Astrocyte of the cerebellum (primary cell): ENCODE measurements at regions not wholly inside any gene's neighbourhood (a gene's known extent, or its start where the extent isn't known, plus 50 kb on each side); places are given as distances from the start of the nearest gene placed in this dataset.
"Not testable (repeated sequence)": the region's sequence is repeated elsewhere in the genome, so short reads cannot be mapped to it uniquely, and the experiment has no call there.

Source experiments
- DNase-seq: peaks from one replicate; pipeline ENCODE4 v3.0.0-alpha.2; 2011; ENCODE audit warnings: low read depth
- H3K4me3 ChIP-seq: 2 replicates; pipeline ENCODE4 v1.5.1; 2011; ENCODE audit warnings: mild to moderate bottlenecking, low read depth, low read length, moderate library complexity
- in situ Hi-C: cut with HindIII; loops from 2 replicates; pipeline ENCODE4 v1.10.0; 2017; ENCODE audit warnings: low sequenced_read_pairs
- TF ChIP-seq, protein P1 (sequence below): IDR thresholded peaks from 2 replicates; pipeline ENCODE4 v1.5.1; 2012; ENCODE audit warnings: low read length, low read depth, moderate library complexity, mild to moderate bottlenecking; ENCODE audit errors: missing control alignments

DNA sequence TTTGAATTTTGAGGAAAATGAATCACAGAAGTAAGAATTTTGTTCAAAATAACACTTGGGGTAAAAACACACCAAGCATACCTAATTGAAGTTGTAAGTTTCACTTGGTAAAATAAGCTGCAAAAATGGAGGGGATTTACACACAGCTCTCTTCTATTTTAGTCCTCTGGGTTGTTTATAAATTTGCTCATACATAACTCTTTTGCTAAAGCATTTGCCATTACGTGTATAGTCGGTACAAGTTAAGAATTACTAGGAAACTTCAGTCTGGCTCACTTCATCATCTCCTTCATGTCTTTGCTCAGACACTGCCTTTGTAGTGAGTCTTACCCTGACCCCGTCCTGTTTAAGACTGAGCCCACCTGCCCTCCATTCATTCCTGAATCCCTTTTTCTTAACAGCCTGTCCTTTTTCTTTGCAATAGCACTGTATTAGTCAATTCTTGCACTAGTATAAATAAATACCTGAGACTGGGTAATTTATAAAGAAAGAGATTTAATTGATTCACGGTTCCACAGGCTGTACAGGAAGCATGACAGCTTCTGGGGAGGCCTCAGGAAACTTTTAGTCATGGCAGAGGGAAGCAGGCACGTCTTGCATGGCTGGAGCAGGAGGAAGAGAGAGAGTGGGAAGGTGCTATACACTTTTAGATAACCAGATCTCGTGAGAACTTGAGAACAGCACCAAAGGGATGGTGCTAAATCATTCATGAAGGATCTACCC, 451.1 kb downstream of the PCNX1 start:
- in situ Hi-C loops = no loop called here
- DNase-seq = no peak
- no peak overlapping the region for H3K4me3 ChIP-seq
- TF ChIP-seq, protein P1, sequence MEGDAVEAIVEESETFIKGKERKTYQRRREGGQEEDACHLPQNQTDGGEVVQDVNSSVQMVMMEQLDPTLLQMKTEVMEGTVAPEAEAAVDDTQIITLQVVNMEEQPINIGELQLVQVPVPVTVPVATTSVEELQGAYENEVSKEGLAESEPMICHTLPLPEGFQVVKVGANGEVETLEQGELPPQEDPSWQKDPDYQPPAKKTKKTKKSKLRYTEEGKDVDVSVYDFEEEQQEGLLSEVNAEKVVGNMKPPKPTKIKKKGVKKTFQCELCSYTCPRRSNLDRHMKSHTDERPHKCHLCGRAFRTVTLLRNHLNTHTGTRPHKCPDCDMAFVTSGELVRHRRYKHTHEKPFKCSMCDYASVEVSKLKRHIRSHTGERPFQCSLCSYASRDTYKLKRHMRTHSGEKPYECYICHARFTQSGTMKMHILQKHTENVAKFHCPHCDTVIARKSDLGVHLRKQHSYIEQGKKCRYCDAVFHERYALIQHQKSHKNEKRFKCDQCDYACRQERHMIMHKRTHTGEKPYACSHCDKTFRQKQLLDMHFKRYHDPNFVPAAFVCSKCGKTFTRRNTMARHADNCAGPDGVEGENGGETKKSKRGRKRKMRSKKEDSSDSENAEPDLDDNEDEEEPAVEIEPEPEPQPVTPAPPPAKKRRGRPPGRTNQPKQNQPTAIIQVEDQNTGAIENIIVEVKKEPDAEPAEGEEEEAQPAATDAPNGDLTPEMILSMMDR = no peak

DNA sequence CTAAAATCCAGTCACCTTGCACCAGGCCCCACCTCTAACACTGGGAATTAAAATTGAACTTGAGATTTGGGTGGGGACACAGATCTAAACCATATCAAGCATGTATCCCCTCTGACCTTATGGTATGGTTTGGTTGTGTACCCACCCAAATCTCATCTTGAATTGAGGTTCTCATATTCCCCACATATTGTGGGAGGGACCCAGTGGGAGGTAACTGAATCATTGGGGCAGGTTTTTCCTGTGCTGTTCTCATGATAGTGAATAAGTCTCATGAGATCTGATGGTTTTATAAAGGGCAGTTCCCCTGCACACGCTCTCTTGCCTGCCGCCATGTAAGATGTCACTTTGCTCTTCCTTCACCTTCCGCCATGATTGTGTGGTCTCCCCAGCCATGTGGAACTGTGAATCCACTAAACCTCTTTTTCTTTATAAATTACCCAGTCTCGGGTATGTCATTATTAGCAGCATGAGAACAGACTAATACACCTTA, 451.7 kb downstream of the PCNX1 start:
- DNase-seq, H3K4me3 ChIP-seq, in situ Hi-C loops: not testable (repeated sequence)

DNA sequence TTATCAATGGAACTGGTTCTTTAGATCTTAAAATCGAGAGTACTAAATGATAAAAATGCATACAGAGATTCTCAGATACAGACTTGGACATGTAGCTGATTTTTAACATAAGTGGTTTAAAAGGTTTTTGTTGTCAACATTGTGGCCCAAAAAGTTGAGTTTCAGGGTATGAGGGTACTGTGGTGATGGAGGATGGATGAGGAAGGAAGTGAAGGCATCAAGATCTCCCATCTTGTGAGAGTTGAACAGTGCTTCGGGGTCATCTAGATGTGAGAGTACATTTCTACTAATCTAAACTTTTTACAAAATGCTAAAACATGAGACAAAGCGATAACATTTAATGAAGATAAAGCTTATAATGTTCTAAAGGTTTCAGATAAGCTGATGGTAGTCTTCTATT, 452.6 kb downstream of the PCNX1 start:
- in situ Hi-C loops = loop anchor here (5.0 kb wide), 1 partner anchor 37 kb away; no protein-coding TSS in a partner anchor
- TF ChIP-seq, protein P1 = no peak
- H3K4me3 ChIP-seq = no peak overlapping the region
- DNase-seq = no peak

DNA sequence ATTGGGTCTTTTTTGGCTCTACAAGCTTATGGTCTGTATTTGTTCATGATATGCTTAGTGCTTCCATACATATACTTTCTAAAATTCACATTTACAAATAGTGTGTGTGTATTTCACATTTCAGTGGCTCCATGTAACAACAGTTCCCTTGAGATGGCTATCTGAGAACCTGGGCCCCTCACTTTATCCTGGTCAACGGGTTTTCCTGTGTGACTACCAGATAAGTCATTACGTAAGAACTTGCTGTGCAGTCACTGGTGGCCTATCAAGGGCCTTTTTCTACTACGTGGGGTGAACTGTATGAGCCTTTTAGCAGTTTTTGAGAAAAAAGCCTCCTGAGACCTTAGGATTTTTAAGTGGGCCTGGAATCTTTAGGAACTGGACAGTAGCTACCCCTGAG, 454.1 kb downstream of the PCNX1 start:
- in situ Hi-C loops = loop anchor here (5.0 kb wide), 1 partner anchor 36 kb away; no protein-coding TSS in a partner anchor
- H3K4me3 ChIP-seq = no peak overlapping the region
- TF ChIP-seq, protein P1 = no peak
- no peak for DNase-seq

DNA sequence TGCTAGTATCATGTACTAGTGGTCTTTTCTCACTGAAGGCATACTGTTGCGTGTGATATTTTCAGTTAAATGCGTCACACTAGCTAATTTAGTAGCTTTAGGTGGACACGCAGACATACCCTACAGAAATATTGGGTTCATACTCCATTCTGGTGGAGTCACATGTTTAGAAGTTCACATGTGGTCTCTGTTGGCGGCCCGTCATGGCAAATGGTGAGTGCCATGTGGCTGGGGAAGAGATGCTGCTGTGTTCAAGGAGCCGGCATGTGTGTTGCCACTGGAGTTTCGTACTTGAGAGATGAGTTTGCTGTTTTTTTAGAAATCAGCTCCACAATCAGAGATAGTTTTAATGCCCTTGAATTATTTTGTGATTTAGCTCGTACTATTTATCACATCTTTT, 454.6 kb downstream of the PCNX1 start:
- TF ChIP-seq, protein P1 = no peak
- in situ Hi-C loops = loop anchor here (5.0 kb wide), 1 partner anchor 35 kb away; no protein-coding TSS in a partner anchor
- DNase-seq = no peak
- H3K4me3 ChIP-seq = no peak overlapping the region

DNA sequence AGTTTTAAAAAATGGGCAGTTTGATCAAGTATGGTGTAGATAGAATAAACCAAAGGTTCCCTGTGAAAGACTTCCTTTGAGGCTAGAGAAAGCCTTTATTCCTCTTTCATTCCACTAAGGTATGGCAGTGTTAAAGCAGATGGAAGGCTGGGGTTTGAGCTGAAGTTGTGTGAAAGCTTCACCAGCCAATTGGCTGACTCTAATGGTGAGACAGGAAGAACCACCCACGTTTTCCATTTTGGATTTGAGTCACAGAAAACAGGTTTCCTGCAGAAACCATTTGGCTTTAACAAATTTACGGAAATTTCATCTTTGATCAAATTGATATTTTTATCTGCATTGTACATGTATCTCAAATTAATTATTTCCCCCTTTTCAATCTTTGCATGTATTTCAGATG, 455.0 kb downstream of the PCNX1 start:
- in situ Hi-C loops = loop anchor here (5.0 kb wide), 1 partner anchor 35 kb away; no protein-coding TSS in a partner anchor
- H3K4me3 ChIP-seq = no peak overlapping the region
- TF ChIP-seq, protein P1 = no peak

DNA sequence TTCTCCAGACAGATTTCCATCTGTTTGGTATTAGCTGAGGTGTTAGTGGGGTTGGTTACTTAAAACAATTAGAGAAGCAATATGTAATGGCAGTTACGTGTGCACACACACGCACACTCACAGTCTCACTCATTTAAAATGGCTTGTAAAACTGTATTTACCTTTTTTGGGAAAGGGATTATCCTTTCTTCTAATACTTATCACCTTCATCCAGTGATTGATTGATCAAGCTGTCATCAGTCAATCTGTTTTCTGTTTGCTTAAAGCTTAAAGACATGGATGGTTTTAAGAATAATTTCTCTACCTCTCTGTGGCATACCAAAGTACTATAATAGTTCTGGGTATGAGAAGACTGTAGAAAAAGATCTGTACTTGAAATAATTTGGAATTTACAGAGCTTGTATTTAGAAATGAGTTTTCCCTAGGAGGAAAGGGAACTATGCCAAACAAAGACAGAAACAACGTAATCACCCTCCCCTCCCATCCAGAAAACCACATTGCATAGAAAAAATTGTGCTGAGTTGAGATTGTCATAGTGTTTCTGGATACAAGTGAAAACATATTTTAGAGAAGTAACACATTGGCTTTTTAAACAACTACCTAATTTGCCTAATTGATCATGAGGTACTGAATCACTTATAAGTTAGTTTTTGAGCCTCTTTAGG, 455.8 kb downstream of the PCNX1 start:
- TF ChIP-seq, protein P1 = no peak
- H3K4me3 ChIP-seq = no peak overlapping the region
- DNase-seq = no peak
- in situ Hi-C loops = loop anchor here (5.0 kb wide), 1 partner anchor 34 kb away; no protein-coding TSS in a partner anchor

More for the DNA sequence above, 455.0 kb downstream of the PCNX1 start:
- no peak for DNase-seq
